HepG2 (cell line): ENCODE measurements at regions not wholly inside any gene's neighbourhood (a gene's known extent, or its start where the extent isn't known, plus 50 kb on each side); places are given as distances from the start of the nearest gene placed in this dataset.

Source experiments
- ATAC-seq: fragments of 200-7000 bp; cut with Tn5 transposase; 3 replicates; pipeline ENCODE4 v1.9.1; 2020; ENCODE audit warnings: mild to moderate bottlenecking, moderate library complexity
- BruUV-seq: library from RNA; stranded (reverse); fragments of 400-500 nt; replicated peaks from 2 replicates; lab custom pipeline; 2021; lab: Mats Ljungman, UMichigan
- CTCF ChIA-PET: fragments of 300-600 bp; formaldehyde crosslinking; extraction: SDS; loops from one replicate; lab custom pipeline; 2021; ENCODE audit warnings: low total read pairs, inconsistent platforms, low intra/inter-chr PET ratio; lab: Yijun Ruan, JAX
- POLR2A ChIA-PET: fragments of 350-600 bp; sonication (Branson Sonifier 250); formaldehyde crosslinking; loops from one replicate; lab custom pipeline; 2020; ENCODE audit warnings: antibody characterized with exemption, inconsistent platforms; lab: Yijun Ruan, JAX
- DNase-seq: peaks from one replicate; pipeline ENCODE4 v3.0.0-alpha.2; 2015; ENCODE audit warnings: low spot score
- FAIRE-seq: peaks from 3 replicates; lab custom pipeline; 2011; peaks lifted over from hg19 to GRCh38; lab: Jason Lieb, UNC
- H2AFZ ChIP-seq: one replicate; pipeline ENCODE4 v1.6.1; 2011; ENCODE audit warnings: low read length, inconsistent platforms
- H3K27ac ChIP-seq: fragments of 300-600 bp; 3 replicates; pipeline ENCODE4 v1.8.0; 2011; ENCODE audit warnings: mixed run types, mild to moderate bottlenecking, mixed read lengths, low read length, inconsistent platforms; ENCODE audit not compliant: insufficient read depth; ENCODE audit errors: extremely low read length
- H3K27me3 ChIP-seq, 2 experiments: fragments of 200-600 bp in 1 of 2; 2 replicates in 1 of 2; 3 replicates in 1 of 2; pipeline versions ENCODE4 v1.6.0 to v1.8.0; 2011; ENCODE audit warnings: low read length in 2 of 2, mild to moderate bottlenecking in 2 of 2, moderate library complexity in 2 of 2, inconsistent platforms in 1 of 2; ENCODE audit not compliant: insufficient read depth in 2 of 2, control insufficient read depth in 1 of 2
- H3K36me3 ChIP-seq, 2 experiments: fragments of 200-600 bp in 1 of 2; replicated peaks in 1 of 2; 2 replicates in 1 of 2; 3 replicates in 1 of 2; pipeline versions ENCODE4 v1.5.1 to v1.8.0; 2011; ENCODE audit warnings: low read length in 2 of 2, inconsistent platforms in 1 of 2; ENCODE audit not compliant: insufficient read depth in 2 of 2, control insufficient read depth in 1 of 2
- H3K4me1 ChIP-seq: 2 replicates; pipeline ENCODE4 v1.5.1; 2012; ENCODE audit warnings: low read length, inconsistent platforms; ENCODE audit not compliant: insufficient read depth
- H3K4me2 ChIP-seq: 2 replicates; pipeline ENCODE4 v1.6.0; 2011; ENCODE audit warnings: low read depth, low read length, inconsistent platforms
- H3K4me3 ChIP-seq, 3 experiments: fragments of 200-600 bp in 1 of 3; sonication (generic), shearing (Covaris generic) in 1 of 3; replicated peaks in 1 of 3; 2 replicates each; pipeline ENCODE4 v1.5.1; 2011 to 2016; ENCODE audit warnings: low read length in 3 of 3, inconsistent platforms in 2 of 3, low read depth in 2 of 3, mild to moderate bottlenecking in 2 of 3, control low read depth in 1 of 3, mixed read lengths in 1 of 3; ENCODE audit not compliant: insufficient read depth in 1 of 3
- H3K79me2 ChIP-seq: one replicate; pipeline ENCODE4 v1.6.1; 2011; ENCODE audit warnings: low read length, inconsistent platforms; ENCODE audit not compliant: insufficient read depth
- H3K9ac ChIP-seq: 2 replicates; pipeline ENCODE4 v1.6.0; 2011; ENCODE audit warnings: mild to moderate bottlenecking, low read depth, low read length, inconsistent platforms; ENCODE audit not compliant: insufficient read depth
- H3K9me3 ChIP-seq: 2 replicates; pipeline ENCODE4 v1.5.1; 2012; ENCODE audit warnings: mild to moderate bottlenecking, low read length
- H4K20me1 ChIP-seq: 2 replicates; pipeline ENCODE4 v1.6.0; 2011; ENCODE audit warnings: inconsistent platforms, mild to moderate bottlenecking, low read length, moderate library complexity; ENCODE audit not compliant: insufficient read depth
- BRCA1 ChIP-seq: sonication (generic); formaldehyde crosslinking; IDR thresholded peaks from 2 replicates; pipeline ENCODE4 v1.4.0; 2020; ENCODE audit warnings: missing genetic modification reagents
- HNF4G ChIP-seq, 2 experiments: sonication (generic) in 1 of 2; formaldehyde crosslinking in 1 of 2; IDR thresholded peaks; 2 replicates each; pipeline versions ENCODE4 v1.4.0 to v1.6.1; 2011 to 2020; ENCODE audit warnings: borderline replicate concordance in 2 of 2, low read depth in 2 of 2, mild to moderate bottlenecking in 2 of 2, low read length in 1 of 2, missing genetic modification reagents in 1 of 2, moderate library complexity in 1 of 2
- KAT2B ChIP-seq: fragments of 150-350 bp; IDR thresholded peaks from 2 replicates; pipeline ENCODE4 v1.6.1; 2014; ENCODE audit warnings: low read depth, low read length, borderline replicate concordance
- MEIS1 ChIP-seq: sonication (generic); formaldehyde crosslinking; IDR thresholded peaks from 2 replicates; pipeline ENCODE4 v1.9.0; 2021; ENCODE audit warnings: mild to moderate bottlenecking, missing genetic modification reagents, moderate library complexity, borderline replicate concordance
- REPIN1 ChIP-seq: sonication (generic); formaldehyde crosslinking; IDR thresholded peaks from 2 replicates; pipeline ENCODE4 v1.8.0; 2022; ENCODE audit warnings: missing genetic modification reagents, low read depth, mild to moderate bottlenecking, borderline replicate concordance
- SMC3 ChIP-seq: IDR thresholded peaks from 2 replicates; pipeline ENCODE4 v1.6.1; 2011; ENCODE audit warnings: low read length, improper control_type of control experiment
- ZBTB25 ChIP-seq: IDR thresholded peaks from 2 replicates; pipeline ENCODE4 v1.6.1; 2018; ENCODE audit warnings: missing genetic modification reagents
- ZFP62 ChIP-seq: sonication (generic); formaldehyde crosslinking; IDR thresholded peaks from 2 replicates; pipeline ENCODE4 v1.4.0; 2020; ENCODE audit warnings: missing genetic modification reagents
- ZNF138 ChIP-seq: sonication (generic); formaldehyde crosslinking; IDR thresholded peaks from 2 replicates; pipeline ENCODE4 v1.5.0; 2020; ENCODE audit warnings: mild to moderate bottlenecking, low read depth, missing genetic modification reagents
- ZNF180 ChIP-seq: sonication (generic); formaldehyde crosslinking; IDR thresholded peaks from 2 replicates; pipeline ENCODE4 v1.4.0; 2020; ENCODE audit warnings: low read depth, missing genetic modification reagents, borderline replicate concordance
- ZNF446 ChIP-seq: sonication (generic); formaldehyde crosslinking; IDR thresholded peaks from 2 replicates; pipeline ENCODE4 v1.5.0; 2020; ENCODE audit warnings: mild to moderate bottlenecking, missing genetic modification reagents
- ZNF510 ChIP-seq: sonication (generic); formaldehyde crosslinking; IDR thresholded peaks from 2 replicates; pipeline ENCODE4 v1.4.0; 2020; ENCODE audit warnings: low read depth, mild to moderate bottlenecking, missing genetic modification reagents
- ZNF790 ChIP-seq: sonication (generic); formaldehyde crosslinking; IDR thresholded peaks from 2 replicates; pipeline ENCODE4 v1.8.0; 2022; ENCODE audit warnings: missing genetic modification reagents, mild to moderate bottlenecking, borderline replicate concordance
- WGBS: methylation state at CpG from one replicate; pipeline ENCODE4 v1.1.6; 2017; ENCODE audit warnings: low lambda C conversion rate; 5-methylcytosine and 5-hydroxymethylcytosine counted together
- in situ Hi-C: cut with HindIII; loops from 2 replicates; pipeline ENCODE4 v1.10.0; 2017; ENCODE audit warnings: low pct_unique_long_range_greater_than_20kb; ENCODE audit not compliant: extremely low pct_ligation_motif_present
- intact Hi-C: fragments of 100-400 bp; cut with micrococcal nuclease; formaldehyde crosslinking; loops from one replicate; pipeline ENCODE4 v1.10.0; 2022; ENCODE audit not compliant: unreplicated experiment
- TF ChIP-seq, protein P1 (sequence below): sonication (generic); formaldehyde crosslinking; IDR thresholded peaks from 2 replicates; pipeline ENCODE4 v1.4.0; 2020; ENCODE audit warnings: missing genetic modification reagents, low read depth, mild to moderate bottlenecking, borderline replicate concordance
- TF ChIP-seq, protein P2 (sequence below): sonication (generic); formaldehyde crosslinking; IDR thresholded peaks from 2 replicates; pipeline ENCODE4 v1.4.0; 2020; ENCODE audit warnings: mild to moderate bottlenecking, missing genetic modification reagents, borderline replicate concordance
- TF ChIP-seq, protein P3 (sequence below): sonication (generic); formaldehyde crosslinking; IDR thresholded peaks from 2 replicates; pipeline ENCODE4 v1.5.0; 2020; ENCODE audit warnings: mild to moderate bottlenecking, missing genetic modification reagents

DNA sequence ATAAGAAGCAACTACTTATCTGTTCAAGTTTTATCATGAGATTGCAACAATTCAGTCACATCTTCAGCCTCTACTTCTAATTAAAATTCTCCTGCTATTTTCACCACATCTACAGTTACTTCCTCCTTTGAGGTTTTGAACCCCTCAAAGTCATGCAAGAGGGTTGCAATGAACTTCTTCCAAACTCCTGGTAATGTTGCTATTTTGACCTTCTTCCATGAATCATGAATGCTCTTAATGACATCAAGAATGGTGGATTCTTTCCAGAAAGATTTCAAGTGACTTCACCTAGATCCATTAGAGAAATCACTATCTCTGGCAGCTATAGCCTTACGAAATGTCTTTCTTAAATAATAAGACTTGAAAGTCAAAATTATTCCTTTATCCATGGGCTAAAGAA, 1052.8 kb upstream of the NRXN1 start:
- ChIA-PET POLR2A (no interaction called here), CTCF (no interaction called here)
- ATAC-seq = no peak
- H3K27ac ChIP-seq = no peak overlapping the region
- H3K36me3 ChIP-seq = no peaks in the 10 kb centered on the region
- H3K4me3 ChIP-seq = no peak overlapping the region
- no peaks in the 10 kb centered on the region for H3K4me1 ChIP-seq
- H3K79me2 ChIP-seq = no peaks in the 10 kb centered on the region
- in situ Hi-C loops = no loop called here
- no peak overlapping the region for H2AFZ ChIP-seq
- intact Hi-C loops = no loop called here
- DNase-seq = no peak
- FAIRE-seq = no peak
- no peaks in the 10 kb centered on the region for H4K20me1 ChIP-seq
- WGBS = 0% methylated on average over 1 of the region's 1 CpG
- TF ChIP-seq HNF4G (IDR thresholded peaks at IDR 0.05; ENCODE audit: borderline replicate concordance, low read depth, low read length) = no peak
- no peak for TF ChIP-seq HNF4G (CRISPR knock-in tag; IDR thresholded peaks at IDR 0.05; ENCODE audit: borderline replicate concordance, low read depth)
- TF ChIP-seq ZNF790 (CRISPR knock-in tag) = no peak
- no peak for TF ChIP-seq SMC3
- TF ChIP-seq ZNF446 = no peak
- TF ChIP-seq ZFP62 (CRISPR knock-in tag) = no peak
- no peak for TF ChIP-seq MEIS1 (CRISPR knock-in tag)
- TF ChIP-seq ZNF510 (CRISPR knock-in tag) = no peak
- TF ChIP-seq, protein P1, sequence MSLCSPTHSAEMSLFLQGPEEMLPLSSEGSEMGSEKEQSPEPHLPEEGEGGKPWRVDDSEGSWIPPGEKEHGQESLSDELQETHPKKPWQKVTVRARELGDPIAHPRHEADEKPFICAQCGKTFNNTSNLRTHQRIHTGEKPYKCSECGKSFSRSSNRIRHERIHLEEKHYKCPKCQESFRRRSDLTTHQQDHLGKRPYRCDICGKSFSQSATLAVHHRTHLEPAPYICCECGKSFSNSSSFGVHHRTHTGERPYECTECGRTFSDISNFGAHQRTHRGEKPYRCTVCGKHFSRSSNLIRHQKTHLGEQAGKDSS (CRISPR knock-in tag) = no peak
- TF ChIP-seq ZNF180 = no peak
- TF ChIP-seq ZBTB25 (CRISPR knock-in tag) = no peak
- TF ChIP-seq KAT2B = no peak
- TF ChIP-seq, protein P2, sequence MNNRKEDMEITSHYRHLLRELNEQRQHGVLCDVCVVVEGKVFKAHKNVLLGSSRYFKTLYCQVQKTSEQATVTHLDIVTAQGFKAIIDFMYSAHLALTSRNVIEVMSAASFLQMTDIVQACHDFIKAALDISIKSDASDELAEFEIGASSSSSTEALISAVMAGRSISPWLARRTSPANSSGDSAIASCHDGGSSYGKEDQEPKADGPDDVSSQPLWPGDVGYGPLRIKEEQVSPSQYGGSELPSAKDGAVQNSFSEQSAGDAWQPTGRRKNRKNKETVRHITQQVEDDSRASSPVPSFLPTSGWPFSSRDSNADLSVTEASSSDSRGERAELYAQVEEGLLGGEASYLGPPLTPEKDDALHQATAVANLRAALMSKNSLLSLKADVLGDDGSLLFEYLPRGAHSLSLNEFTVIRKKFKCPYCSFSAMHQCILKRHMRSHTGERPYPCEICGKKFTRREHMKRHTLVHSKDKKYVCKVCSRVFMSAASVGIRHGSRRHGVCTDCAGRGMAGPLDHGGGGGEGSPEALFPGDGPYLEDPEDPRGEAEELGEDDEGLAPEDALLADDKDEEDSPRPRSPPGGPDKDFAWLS = no peak
- TF ChIP-seq ZNF138 (CRISPR knock-in tag) = no peak
- TF ChIP-seq, protein P3, sequence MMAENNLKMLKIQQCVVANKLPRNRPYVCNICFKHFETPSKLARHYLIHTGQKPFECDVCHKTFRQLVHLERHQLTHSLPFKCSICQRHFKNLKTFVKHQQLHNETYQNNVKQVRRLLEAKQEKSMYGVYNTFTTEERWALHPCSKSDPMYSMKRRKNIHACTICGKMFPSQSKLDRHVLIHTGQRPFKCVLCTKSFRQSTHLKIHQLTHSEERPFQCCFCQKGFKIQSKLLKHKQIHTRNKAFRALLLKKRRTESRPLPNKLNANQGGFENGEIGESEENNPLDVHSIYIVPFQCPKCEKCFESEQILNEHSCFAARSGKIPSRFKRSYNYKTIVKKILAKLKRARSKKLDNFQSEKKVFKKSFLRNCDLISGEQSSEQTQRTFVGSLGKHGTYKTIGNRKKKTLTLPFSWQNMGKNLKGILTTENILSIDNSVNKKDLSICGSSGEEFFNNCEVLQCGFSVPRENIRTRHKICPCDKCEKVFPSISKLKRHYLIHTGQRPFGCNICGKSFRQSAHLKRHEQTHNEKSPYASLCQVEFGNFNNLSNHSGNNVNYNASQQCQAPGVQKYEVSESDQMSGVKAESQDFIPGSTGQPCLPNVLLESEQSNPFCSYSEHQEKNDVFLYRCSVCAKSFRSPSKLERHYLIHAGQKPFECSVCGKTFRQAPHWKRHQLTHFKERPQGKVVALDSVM (CRISPR knock-in tag) = no peak
- TF ChIP-seq REPIN1 (CRISPR knock-in tag) = no peak
- no peak for TF ChIP-seq BRCA1 (CRISPR knock-in tag)
- TF ChIP-seq, all 625 proteins: peak for 0
- Histone ChIP-seq H3K9ac (no peak overlapping the region), H3K9me3 (peaks cover 31% of the 10 kb centered on the region), H3K27me3 (no peaks in the 10 kb centered on the region), H3K4me2 (no peak overlapping the region)
- no TSS peak for BruUV-seq
